H54 (cell line): ENCODE measurements at regions not wholly inside any gene's neighbourhood (a gene's known extent, or its start where the extent isn't known, plus 50 kb on each side); places are given as distances from the start of the nearest gene placed in this dataset.
A peak's percentile ranks its signal among the peaks of the same experiment; 100 is the strongest.
"Not testable (repeated sequence)": the region's sequence is repeated elsewhere in the genome, so short reads cannot be mapped to it uniquely, and the experiment has no call there.

ENCODE experiments used
- DNase-seq: peaks from one replicate; pipeline ENCODE4 v3.0.0; 2011; ENCODE audit warnings: low spot score, mixed read lengths; ENCODE audit not compliant: insufficient read length
- FAIRE-seq: peaks from 3 replicates; lab custom pipeline; 2011; peaks lifted over from hg19 to GRCh38; lab: Jason Lieb, UNC
- POLR2A ChIP-seq: IDR thresholded peaks from 2 replicates; pipeline ENCODE4 v1.6.1; 2011; ENCODE audit warnings: low read depth, mild to moderate bottlenecking, low read length

DNA sequence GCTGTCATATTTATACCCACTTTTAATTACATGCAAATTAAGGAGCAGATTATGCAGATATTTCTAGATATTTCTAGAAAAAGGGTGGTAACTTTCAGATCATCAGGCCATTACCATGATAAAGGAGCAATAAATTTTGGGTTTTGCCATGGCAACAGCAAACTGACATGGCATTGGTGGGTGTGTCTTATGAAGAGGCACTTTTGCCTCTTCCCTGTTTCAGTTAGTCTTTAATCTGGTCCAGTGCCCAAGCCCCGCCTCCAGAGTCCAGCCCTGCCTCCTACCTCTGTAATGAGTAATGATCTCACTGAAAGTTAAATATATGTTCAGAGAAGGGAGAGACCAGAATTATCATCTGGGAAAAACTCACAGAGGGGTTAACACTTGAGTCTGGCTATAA, 124.8 kb downstream of the SCG2 start:
- TF ChIP-seq POLR2A = no peak
- DNase-seq = no peak
- no peak for FAIRE-seq

DNA sequence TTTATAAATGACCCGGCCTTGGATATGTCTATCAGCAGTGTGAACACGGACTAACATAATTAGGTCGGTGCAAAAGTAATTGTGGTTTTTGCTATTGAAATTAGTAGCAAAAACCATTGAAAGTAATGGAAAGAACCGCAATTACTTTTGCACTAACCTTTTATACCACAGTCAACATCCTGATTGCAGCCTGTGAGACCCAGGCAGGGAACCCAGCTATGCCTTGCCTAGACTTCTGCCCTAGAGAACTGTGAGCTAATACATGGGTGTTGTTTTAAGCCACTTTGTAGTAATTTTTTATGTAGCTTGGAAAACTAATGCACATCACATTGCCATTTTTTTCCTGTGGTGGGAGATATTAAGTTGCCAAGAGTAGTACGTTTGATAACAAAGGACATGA, 120.7 kb downstream of the SCG2 start:
- FAIRE-seq (no peak), DNase-seq (no peak)

DNA sequence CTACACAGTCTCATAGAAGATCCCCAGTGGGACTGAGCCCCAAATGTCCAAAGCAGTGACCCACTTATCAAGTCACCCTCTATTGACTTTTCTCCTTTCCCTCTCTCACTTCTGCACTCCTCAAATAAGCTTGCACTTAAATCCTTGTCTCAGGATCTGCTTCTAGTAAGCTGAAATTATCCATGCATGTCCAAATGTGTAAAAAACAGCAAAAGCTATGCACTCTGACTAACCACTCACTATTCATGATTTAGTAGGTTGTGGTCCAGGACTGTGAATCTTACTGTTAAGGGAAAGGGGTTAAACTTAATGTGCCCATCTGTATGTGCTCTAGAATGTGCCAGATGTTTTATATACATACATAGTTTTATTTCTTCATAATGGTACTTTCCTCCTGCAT, 115.4 kb downstream of the SCG2 start:
- no peak for DNase-seq
- FAIRE-seq = no peak
- no peak for TF ChIP-seq POLR2A

More for the DNA sequence above, 120.7 kb downstream of the SCG2 start:
- TF ChIP-seq POLR2A = no peak

DNA sequence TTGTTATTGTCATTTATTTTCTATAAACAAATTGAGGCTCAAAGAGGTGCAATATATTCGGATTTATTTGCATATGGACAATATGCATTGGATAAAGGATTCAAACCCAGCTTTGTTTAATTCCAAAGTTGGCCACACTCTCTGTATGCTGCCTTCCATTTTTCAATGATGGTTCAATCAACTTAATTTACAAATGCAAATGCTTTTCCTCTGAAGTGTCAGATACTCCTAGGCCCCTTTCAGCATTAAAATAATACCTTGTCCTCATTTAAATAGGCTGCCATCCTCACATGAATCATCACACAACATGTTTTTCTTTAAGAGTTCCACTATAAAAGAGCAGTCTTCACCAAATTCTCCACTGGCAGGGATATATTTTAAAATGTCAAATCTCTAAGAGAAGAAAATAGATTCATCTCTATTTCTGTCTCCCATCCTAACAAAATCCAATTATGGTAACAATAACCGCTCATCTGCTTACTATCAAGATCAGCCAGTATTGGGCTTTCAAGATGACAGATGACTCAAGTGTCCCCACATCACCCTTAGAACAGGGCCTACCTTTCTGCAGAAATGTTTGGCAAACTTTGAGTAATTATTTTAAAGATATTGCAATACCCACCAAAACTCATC, 114.8 kb downstream of the SCG2 start:
- no peak for DNase-seq
- FAIRE-seq = no peak
- no peak for TF ChIP-seq POLR2A

DNA sequence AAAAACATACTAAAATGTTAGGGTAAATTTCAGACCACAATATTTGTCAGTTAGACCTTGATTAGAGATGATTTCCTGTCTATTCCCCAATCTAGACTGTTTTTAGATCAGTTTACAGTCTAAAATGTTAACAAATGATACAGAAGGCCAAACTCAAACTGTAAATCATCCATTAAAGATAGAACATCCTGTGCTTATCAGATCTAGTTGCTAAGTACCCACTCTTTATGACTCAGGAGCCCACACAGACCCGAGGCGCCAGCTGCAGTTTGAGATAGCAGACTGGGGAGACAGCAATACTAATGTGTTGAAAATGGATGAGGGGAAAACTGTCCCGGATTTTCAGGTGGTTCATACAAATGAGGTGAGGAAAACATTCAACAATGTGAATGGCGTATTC, 113.3 kb downstream of the SCG2 start:
- FAIRE-seq (no peak), DNase-seq (no peak)
- no peak for TF ChIP-seq POLR2A

DNA sequence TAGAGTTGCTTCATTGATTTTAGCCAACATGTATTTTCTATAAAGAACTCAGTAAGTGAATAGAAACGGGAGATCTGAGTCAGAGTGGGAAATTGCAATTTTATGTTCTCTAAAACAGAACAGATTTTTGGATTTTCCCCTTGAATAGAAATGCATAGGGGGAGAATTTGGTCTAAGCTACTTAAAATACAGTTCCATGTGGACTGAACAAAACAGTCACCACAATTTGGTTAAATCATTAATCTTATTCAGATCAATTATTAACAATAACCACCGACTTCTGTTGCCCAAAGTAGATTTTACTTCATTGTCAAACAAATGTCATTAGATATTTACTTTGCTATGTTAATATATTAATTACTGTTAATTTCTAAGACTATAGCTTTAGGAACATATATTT, 107.7 kb downstream of the SCG2 start:
- no peak for FAIRE-seq

DNA sequence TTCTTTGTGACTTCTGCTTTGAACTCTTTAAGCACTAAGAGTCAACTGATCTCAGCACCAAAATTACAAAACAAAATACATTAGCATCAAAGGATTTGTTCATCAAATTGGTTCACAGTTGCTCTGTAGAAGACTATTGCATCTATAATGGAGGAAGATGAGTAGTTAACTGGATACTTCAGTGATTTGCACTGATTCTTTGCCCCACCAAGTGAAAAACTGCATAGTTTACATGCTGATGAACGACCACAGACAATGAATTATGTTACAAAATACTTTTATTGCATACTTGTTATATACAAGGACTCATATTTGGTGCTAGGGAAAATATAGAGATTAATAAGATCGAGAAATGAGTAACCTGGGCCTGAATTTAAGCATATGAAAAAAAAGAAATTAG, 107.2 kb downstream of the SCG2 start:
- FAIRE-seq (no peak), DNase-seq (no peak)
- no peak for TF ChIP-seq POLR2A

More for the DNA sequence above, 107.7 kb downstream of the SCG2 start:
- DNase-seq = no peak
- TF ChIP-seq POLR2A = no peak

DNA sequence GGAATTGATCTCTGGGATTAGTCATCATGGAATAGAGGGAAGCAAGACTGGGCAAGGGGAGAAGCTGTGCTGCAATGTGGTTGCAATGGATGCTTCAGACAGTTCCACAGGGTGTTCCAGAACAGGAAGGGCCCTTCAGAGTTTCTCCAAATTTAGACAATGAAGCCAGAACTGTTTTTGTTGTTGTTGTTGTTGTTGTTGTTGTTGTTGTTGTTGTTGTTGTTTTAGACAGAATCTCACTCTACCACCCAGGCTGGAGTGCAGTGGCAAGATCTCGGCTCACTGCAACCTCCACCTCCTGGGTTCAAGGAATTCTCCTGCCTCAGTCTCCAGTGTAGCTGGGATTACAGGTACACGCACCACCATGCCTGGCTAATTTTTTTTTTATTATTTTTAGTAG, 105.3 kb downstream of the SCG2 start:
- not testable (repeated sequence) for DNase-seq, FAIRE-seq

DNA sequence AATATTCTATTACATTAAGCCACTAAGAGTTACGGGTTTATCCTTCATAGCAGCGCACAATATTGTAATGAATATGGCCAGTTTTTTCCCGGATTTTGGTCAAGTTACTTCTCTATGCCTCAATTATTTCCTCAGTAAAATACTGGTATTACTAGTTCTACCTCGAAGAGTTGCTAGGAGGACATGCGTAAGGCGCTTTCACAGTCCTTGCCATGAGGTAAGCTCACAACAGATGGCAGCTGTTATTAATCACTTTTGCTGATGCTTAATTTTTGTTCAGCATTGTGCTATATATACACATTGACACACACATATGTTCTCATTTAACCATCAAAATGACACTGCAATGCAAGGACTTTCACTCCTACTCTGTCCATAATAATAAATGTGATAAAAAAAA, 101.5 kb downstream of the SCG2 start:
- no peak for TF ChIP-seq POLR2A
- FAIRE-seq = no peak
- DNase-seq = no peak

DNA sequence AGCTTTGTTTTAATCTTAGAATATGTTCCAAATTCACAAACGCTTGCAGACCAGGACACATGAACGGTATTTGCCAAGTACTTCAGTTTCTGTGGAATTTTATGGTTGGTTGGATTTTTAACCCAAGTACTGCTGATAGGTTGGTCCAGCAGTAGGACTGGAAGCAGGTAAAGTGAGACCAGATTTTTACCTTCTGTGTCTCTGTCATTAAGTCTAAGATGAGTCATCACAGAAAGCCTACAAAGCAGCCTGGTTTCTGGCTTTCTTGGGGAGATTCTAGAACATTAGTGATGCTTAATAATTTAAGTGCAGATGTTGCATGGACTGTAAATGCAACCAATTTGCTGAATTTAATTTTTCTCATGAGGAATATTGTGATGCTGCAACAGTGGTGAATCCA, 100.5 kb downstream of the SCG2 start:
- no peak for TF ChIP-seq POLR2A
- DNase-seq (no peak), FAIRE-seq (peak; percentile 11)

DNA sequence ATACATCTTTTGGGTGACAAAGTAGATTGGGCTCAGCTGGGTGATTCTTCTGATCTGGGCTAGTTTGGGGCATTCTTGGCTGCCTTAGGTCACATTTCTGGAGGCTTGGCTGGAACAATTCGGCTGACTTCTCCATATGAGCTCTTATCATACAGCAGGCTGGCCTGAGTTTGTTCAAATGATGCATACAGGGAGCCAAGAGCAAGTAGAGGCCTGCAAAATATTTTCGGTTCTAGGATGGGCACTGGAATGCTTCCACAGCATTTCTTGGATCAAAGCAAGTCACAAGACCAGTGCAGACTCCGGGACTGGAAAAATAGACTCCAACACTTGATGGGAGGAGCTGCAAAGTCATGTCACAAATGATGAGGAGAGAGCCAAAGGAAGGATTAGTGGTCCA, 98.4 kb downstream of the SCG2 start:
- no peak for TF ChIP-seq POLR2A
- FAIRE-seq = no peak
- no peak for DNase-seq

DNA sequence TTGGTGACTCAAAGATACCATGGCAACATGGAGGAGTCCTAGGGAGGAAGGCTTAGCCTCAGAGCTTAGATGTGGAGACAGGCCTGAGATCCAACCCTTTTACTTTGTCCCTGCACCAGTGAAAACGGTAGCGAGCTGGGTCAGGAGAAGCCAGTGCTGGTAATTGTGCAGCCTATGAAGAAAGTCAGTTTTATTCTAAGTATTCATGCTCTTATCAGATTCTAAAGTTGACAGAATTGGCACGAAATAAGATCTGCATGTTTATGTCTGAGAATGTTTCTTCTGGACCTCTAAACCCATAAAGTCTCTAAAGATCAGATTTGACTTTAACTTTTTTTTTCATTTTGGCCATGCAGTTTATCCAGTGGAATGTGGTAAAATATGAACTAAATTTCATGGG, 93.8 kb downstream of the SCG2 start:
- TF ChIP-seq POLR2A = no peak
- no peak for FAIRE-seq
- no peak for DNase-seq

DNA sequence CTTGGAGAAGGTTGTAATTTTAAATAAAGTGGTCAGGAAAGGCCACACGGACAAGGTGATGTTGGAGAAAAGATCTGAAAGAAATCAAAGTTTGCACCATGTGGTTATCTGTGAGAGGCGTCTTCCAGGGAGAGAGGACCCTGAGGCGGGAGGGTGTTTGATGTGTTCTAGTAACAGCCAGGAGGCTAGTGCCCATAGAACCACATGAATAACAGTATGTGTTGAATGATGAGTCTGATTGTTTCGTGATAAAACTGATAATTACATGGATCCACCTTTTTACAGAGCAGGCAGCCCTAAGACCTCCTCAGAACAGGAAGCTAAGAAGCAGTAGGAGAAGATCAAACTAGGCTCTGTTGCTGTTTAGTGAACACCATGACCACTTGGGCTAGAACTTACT, 91.4 kb downstream of the SCG2 start:
- FAIRE-seq (no peak), DNase-seq (no peak)
- TF ChIP-seq POLR2A = no peak

DNA sequence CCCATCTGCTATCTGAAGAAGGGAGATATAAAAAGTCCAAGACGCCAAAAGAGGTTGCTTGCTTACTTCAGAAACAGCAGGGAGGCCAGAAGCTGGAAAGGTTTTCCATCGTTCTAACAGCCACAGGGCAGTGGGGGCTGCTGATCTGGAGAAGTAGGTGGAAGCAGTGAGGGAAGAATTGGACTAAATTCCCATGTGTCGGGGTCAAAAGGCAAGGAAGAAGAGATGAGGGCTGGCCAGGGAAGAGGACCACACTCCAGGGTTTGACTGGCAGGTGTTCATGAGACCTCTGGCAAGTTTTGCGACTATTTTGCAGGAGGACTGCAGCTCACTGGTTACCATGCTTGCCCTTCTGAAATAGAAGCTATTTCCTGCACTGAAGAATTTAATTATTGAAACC, 91.0 kb downstream of the SCG2 start:
- no peak for TF ChIP-seq POLR2A
- no peak for DNase-seq
- no peak for FAIRE-seq

DNA sequence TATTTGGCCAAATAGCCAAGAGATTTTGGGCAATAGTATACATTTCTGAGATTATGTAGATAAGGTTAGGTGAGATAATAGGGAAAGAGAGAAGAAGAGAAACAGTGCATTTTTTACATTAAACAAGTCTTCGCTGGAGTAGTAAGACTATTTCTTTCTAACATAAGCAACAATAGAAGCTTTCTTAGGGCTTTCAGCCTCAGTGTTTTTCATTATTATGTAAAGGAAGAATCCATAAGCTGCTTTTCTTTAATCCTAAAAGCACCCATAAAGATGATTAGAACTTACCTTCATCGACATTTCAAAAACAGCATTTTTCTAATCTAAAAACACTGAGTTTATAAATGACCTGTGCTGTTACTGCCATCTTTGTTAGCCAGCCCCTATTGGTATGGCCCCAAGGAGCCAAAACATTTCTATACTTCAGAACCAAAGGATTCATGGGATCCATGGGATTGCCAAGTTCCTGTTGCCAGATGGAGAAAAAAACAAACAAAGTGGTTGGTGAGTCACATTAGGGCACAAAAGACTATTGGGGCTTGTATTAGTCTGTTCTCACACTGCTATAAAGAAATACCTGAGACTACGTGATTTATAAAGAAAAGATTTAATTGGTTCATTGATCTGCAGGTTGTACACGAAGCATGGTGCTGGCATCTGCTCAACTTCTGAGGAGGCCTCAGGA, 88.2 kb downstream of the SCG2 start:
- FAIRE-seq (no peak), DNase-seq (no peak)
- TF ChIP-seq POLR2A = no peak
